ENCODE measurements at regions not wholly inside any gene's neighbourhood (a gene's known extent, or its start where the extent isn't known, plus 50 kb on each side); places are given as distances from the start of the nearest gene placed in this dataset.

DNA sequence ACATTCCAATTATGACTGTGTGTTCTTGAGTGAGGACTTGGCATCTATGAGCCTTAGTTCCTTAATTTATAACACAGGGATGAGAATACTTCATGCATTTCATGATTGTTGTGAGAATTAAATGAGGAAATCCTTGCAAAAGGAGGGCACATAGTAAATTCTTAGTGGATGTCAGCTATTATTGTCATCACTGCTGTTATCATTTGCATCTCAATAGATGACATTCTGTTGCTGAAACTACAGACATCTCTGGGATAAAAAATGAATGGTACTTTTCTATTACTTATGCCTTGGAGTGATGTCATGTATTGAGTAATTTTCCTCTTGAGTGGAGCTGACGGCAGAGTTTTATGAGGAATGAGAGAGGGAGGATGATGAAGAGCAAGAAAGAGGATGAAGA lies 184.4 kb upstream of the CDH11 start:
- Mint-ChIP-seq H3K9me3 (peaks cover 5% of the 10 kb centered on the region; the same call in 1 of the 2 replicates), H3K27ac (peak overlapping the region; percentile 7; the same call in 1 of the 2 replicates), H3K36me3 (ENCODE audit: low read depth) (peaks cover 7% of the 10 kb centered on the region), H3K4me1 (ENCODE audit: low read depth) (peaks cover 47% of the 10 kb centered on the region), H3K27me3 (ENCODE audit: insufficient read depth) (no peaks in the 10 kb centered on the region; the same call in 1 of the 2 replicates), H3K4me3 (no peak overlapping the region)
- TF ChIP-seq, protein P1, sequence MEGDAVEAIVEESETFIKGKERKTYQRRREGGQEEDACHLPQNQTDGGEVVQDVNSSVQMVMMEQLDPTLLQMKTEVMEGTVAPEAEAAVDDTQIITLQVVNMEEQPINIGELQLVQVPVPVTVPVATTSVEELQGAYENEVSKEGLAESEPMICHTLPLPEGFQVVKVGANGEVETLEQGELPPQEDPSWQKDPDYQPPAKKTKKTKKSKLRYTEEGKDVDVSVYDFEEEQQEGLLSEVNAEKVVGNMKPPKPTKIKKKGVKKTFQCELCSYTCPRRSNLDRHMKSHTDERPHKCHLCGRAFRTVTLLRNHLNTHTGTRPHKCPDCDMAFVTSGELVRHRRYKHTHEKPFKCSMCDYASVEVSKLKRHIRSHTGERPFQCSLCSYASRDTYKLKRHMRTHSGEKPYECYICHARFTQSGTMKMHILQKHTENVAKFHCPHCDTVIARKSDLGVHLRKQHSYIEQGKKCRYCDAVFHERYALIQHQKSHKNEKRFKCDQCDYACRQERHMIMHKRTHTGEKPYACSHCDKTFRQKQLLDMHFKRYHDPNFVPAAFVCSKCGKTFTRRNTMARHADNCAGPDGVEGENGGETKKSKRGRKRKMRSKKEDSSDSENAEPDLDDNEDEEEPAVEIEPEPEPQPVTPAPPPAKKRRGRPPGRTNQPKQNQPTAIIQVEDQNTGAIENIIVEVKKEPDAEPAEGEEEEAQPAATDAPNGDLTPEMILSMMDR (IDR thresholded peaks at IDR 0.05): no peak
- peak; percentile 10 for DNase-seq

DNA sequence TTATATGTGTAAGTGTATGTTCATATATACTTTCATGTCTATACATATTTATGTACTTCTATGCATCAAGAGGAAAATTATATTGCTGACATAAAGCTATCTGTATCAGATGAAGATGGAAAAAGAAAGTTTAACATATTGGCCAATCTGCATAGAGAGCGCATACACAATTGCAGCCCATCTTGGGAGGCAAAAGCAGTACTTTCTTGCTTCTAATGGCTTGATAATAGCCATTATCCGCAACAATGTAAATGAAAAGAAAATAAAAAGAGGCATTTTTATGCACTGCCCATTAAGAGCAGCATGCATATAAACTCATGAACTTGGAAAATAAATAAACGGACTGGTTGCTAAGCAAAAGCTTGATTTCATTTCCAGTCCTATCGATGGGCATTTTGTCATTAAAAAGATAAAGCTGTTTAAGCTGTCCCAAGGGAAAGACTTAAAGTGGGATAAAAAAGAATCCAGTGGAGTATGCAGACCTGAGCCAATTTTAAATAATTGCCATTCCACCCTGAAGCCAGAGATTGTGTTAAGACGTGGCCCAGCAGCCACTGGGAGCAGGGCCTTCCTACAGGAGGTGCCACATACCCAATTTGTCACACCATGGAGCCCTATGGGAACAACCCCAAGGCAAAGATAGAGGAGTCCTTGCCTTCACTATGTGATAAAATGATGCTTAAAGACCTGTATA lies 183.6 kb upstream of the CDH11 start:
- Mint-ChIP-seq H3K27me3 (ENCODE audit: insufficient read depth) (no peaks in the 10 kb centered on the region), H3K9me3 (peaks cover 5% of the 10 kb centered on the region; the same call in 1 of the 2 replicates), H3K36me3 (ENCODE audit: low read depth) (peaks cover 7% of the 10 kb centered on the region), H3K4me1 (ENCODE audit: low read depth) (peaks cover 38% of the 10 kb centered on the region), H3K27ac (no peak overlapping the region), H3K4me3 (no peak overlapping the region)
- TF ChIP-seq, protein P1 (IDR thresholded peaks at IDR 0.05): no peak
- peak; percentile 4 for DNase-seq

DNA sequence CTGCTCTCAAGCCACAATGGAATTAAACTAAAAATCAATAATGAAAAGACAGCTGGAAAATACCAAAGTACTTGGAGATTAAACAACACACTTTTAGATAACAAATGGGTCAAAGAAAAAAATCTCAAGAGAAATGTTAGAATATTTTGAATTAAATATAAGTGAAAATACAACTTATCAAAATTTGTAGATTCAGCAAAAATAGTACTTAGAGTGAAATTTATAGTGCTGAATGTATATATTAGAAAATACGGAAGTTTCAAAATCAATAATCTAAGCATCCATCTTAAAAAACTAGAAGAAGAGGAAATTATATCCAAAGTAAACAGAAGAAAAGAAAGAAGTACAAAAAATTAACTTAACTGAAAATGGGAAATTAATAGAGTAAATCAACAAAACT lies 179.2 kb upstream of the CDH11 start:
- H3K9me3 Mint-ChIP-seq: peaks cover 5% of the 10 kb centered on the region; the same call in 1 of the 2 replicates
- no peak overlapping the region for H3K4me3 Mint-ChIP-seq
- H3K4me1 Mint-ChIP-seq (ENCODE audit: low read depth): peaks cover 10% of the 10 kb centered on the region
- H3K36me3 Mint-ChIP-seq (ENCODE audit: low read depth): peaks cover 7% of the 10 kb centered on the region
- H3K27ac Mint-ChIP-seq: no peak overlapping the region
- TF ChIP-seq, protein P1 (IDR thresholded peaks at IDR 0.05): no peak
- no peak for DNase-seq
- H3K27me3 Mint-ChIP-seq (ENCODE audit: insufficient read depth): no peaks in the 10 kb centered on the region; the same call in 1 of the 2 replicates

DNA sequence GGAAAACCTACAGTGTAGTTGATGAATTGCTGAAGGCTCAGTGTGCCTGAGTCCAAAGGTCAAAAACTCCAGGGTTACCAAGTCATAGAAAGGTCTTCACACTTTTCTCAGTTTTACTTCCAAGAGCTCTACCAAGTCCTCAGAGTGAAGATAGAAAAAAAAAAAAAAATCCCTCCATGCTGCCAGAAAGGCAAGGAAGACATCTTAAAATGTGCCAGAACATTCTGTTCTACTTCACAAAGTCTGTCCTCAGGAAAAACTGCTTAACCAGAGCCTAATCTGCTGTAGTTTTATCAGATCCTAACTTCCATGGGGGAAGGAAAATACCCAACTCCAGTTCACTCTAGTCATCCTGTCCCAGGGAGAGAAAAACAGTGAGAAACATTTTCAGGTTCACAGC lies 175.6 kb upstream of the CDH11 start:
- Mint-ChIP-seq H3K4me3 (no peak overlapping the region), H3K36me3 (ENCODE audit: low read depth) (no peaks in the 10 kb centered on the region; the same call in 1 of the 2 replicates), H3K27me3 (ENCODE audit: insufficient read depth) (no peaks in the 10 kb centered on the region; the same call in 1 of the 2 replicates), H3K27ac (no peak overlapping the region), H3K9me3 (no peaks in the 10 kb centered on the region), H3K4me1 (ENCODE audit: low read depth) (no peaks in the 10 kb centered on the region)
- DNase-seq: no peak
- TF ChIP-seq, protein P1 (IDR thresholded peaks at IDR 0.05): no peak

DNA sequence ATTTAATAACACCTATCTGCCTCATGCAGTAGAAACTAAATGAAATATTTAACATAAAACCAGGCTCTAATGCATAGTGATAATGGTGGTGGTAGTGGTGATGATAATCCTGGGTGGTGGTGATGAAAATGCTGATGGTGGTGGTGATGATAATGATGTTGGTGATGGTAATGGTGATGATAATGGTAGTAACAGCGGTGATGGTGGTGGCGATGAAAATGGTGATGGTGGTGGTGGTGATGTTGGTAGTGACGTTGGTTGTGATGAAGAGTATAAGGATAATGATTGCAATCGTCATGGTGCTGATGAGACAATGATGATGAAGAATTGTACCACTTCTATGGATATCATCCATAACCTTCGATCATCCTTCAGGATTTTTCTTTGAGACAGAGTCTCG lies 173.7 kb upstream of the CDH11 start:
- TF ChIP-seq, protein P1 (IDR thresholded peaks at IDR 0.05): no peak
- H3K4me1 Mint-ChIP-seq (ENCODE audit: low read depth): no peaks in the 10 kb centered on the region
- no peak overlapping the region for H3K27ac Mint-ChIP-seq
- DNase-seq: no peak
- no peak overlapping the region for H3K4me3 Mint-ChIP-seq
- no peaks in the 10 kb centered on the region for H3K9me3 Mint-ChIP-seq
- no peaks in the 10 kb centered on the region for H3K36me3 Mint-ChIP-seq (ENCODE audit: low read depth)
- no peaks in the 10 kb centered on the region; the same call in 1 of the 2 replicates for H3K27me3 Mint-ChIP-seq (ENCODE audit: insufficient read depth)
